ENCODE measurements at regions not wholly inside any gene's neighbourhood (a gene's known extent, or its start where the extent isn't known, plus 50 kb on each side); places are given as distances from the start of the nearest gene placed in this dataset.
A peak's percentile ranks its signal among the peaks of the same experiment; 100 is the strongest.

GRCh38 chr9:115492869-115493268, 374.9 kb upstream of the TNC start:
- DNase-seq: no peak

GRCh38 chr9:115494393-115494792, 376.4 kb upstream of the TNC start:
- no peak for DNase-seq

- DNase-seq: no peak
Observed at GRCh38 chr9:115495052-115495635, 377.2 kb upstream of the TNC start.

- DNase-seq: no peak
Observed at GRCh38 chr9:115495836-115496235, 377.9 kb upstream of the TNC start.

- no peak for DNase-seq
Observed at GRCh38 chr9:115498303-115498702, 380.3 kb upstream of the TNC start.

- no peak for DNase-seq
Observed at GRCh38 chr9:115507148-115507547, 389.2 kb upstream of the TNC start.

- no peak for DNase-seq
Observed at GRCh38 chr9:115513148-115513547, 395.2 kb upstream of the TNC start.

- no peak for DNase-seq
Observed at GRCh38 chr9:115514454-115514853, 396.5 kb upstream of the TNC start.

- DNase-seq: no peak
Observed at GRCh38 chr9:115517335-115518075, 399.5 kb upstream of the TNC start.

GRCh38 chr9:115520646-115521045, 402.7 kb upstream of the TNC start:
- DNase-seq: no peak

GRCh38 chr9:115522912-115523311, 405.0 kb upstream of the TNC start:
- no peak for DNase-seq

GRCh38 chr9:115524453-115525059, 406.6 kb upstream of the TNC start:
- DNase-seq: peak; percentile 3

- no peak for DNase-seq
Observed at GRCh38 chr9:115525111-115526058, 407.4 kb upstream of the TNC start.

GRCh38 chr9:115531410-115532125, 413.6 kb upstream of the TNC start:
- DNase-seq: no peak

GRCh38 chr9:115533511-115533910, 415.6 kb upstream of the TNC start:
- no peak for DNase-seq

- DNase-seq: no peak
Observed at GRCh38 chr9:115540091-115540490, 422.1 kb upstream of the TNC start.

GRCh38 chr9:115543511-115543910, 425.6 kb upstream of the TNC start:
- no peak for DNase-seq

- DNase-seq: no peak
Observed at GRCh38 chr9:115548609-115549260, 430.8 kb upstream of the TNC start.

- DNase-seq: no peak
Observed at GRCh38 chr9:115551396-115551795, 433.4 kb upstream of the TNC start.

- DNase-seq: no peak
Observed at GRCh38 chr9:115553060-115553773, 435.3 kb upstream of the TNC start.

GRCh38 chr9:115556432-115556831, 438.5 kb upstream of the TNC start:
- DNase-seq: no peak
